ENCODE measurements at regions not wholly inside any gene's neighbourhood (a gene's known extent, or its start where the extent isn't known, plus 50 kb on each side); places are given as distances from the start of the nearest gene placed in this dataset.

- no peaks in the 10 kb centered on the region for H3K27me3 ChIP-seq
- no peak overlapping the region for H3K27ac ChIP-seq
- H3K4me3 ChIP-seq = no peak overlapping the region
- no peaks in the 10 kb centered on the region for H3K4me1 ChIP-seq
- no peak for TF ChIP-seq POLR2A (IDR thresholded peaks at IDR 0.05)
- H3K36me3 ChIP-seq = no peaks in the 10 kb centered on the region
- DNase-seq = no peak
- no peaks in the 10 kb centered on the region for H3K9me3 ChIP-seq
- intact Hi-C loops (cut with DNase I) = no loop called here
- ATAC-seq = no peak
Observed at GRCh38 chr7:93704217-93704616, 129.7 kb upstream of the CALCR start.

DNA sequence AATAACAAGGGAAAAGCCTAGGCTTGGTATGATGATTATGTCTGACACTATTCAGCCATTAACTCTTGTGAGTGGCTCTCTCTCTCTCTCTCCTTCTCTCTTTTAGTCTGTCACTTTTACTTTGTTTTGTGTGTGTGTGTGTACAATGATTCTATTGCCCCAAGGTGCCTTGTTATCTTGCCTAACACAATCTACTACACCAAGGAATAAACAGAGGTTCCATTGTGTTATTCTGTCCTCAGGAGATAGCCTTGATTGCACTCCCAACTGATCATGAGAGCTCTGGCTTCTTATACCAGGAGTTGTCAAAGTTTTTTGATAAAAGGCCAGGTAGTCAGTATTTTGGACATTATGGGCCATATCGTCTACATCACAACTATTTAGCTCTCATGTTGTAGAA, 123.4 kb upstream of the CALCR start:
- ATAC-seq (no peak), DNase-seq (no peak)
- no peak for TF ChIP-seq POLR2A (IDR thresholded peaks at IDR 0.05)
- TF ChIP-seq, protein P1, sequence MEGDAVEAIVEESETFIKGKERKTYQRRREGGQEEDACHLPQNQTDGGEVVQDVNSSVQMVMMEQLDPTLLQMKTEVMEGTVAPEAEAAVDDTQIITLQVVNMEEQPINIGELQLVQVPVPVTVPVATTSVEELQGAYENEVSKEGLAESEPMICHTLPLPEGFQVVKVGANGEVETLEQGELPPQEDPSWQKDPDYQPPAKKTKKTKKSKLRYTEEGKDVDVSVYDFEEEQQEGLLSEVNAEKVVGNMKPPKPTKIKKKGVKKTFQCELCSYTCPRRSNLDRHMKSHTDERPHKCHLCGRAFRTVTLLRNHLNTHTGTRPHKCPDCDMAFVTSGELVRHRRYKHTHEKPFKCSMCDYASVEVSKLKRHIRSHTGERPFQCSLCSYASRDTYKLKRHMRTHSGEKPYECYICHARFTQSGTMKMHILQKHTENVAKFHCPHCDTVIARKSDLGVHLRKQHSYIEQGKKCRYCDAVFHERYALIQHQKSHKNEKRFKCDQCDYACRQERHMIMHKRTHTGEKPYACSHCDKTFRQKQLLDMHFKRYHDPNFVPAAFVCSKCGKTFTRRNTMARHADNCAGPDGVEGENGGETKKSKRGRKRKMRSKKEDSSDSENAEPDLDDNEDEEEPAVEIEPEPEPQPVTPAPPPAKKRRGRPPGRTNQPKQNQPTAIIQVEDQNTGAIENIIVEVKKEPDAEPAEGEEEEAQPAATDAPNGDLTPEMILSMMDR (IDR thresholded peaks at IDR 0.05) = no peak
- intact Hi-C loops (cut with DNase I) = no loop called here
- Histone ChIP-seq H3K27ac (no peak overlapping the region), H3K36me3 (no peaks in the 10 kb centered on the region), H3K27me3 (no peaks in the 10 kb centered on the region), H3K9me3 (no peaks in the 10 kb centered on the region), H3K4me3 (no peak overlapping the region), H3K4me1 (no peaks in the 10 kb centered on the region)
- 79 to 90% (median 79%) methylated on average over 1 of the region's 1 CpG; no CpG with 5 or more reads in 1 of the 4 donors for WGBS, 4 donors

DNA sequence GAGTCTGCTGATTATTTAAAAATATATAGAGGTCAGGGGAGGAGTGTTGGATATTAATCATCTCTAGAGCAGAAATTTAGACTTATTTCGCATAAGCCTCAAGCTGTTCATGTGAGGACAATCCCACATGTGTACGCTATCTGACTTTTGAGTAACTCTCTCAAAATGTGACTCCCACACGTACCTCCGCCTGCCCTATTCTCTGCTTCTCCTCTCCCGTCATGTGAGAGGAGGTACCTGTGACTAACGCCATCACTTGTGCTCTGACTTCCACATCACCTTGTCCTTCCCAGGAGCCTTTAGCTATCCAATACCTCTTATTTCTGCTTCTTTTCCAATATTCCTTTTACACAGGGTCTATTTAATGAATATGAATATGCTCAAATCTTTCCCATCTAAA, 119.3 kb upstream of the CALCR start:
- intact Hi-C loops (cut with DNase I) = no loop called here

GRCh38 chr7:93690021-93690420, 115.5 kb upstream of the CALCR start:
- Histone ChIP-seq H3K27ac (no peak overlapping the region), H3K4me1 (no peaks in the 10 kb centered on the region), H3K36me3 (no peaks in the 10 kb centered on the region), H3K27me3 (no peaks in the 10 kb centered on the region), H3K9me3 (no peaks in the 10 kb centered on the region), H3K4me3 (no peak overlapping the region)
- TF ChIP-seq POLR2A (IDR thresholded peaks at IDR 0.05) = no peak
- TF ChIP-seq, protein P1 (IDR thresholded peaks at IDR 0.05) = no peak
- DNase-seq = no peak
- 74 to 96% (median 89%) methylated on average over 2 of the region's 2 CpGs for WGBS, 4 donors
- intact Hi-C loops (cut with DNase I) = no loop called here
- no peak for ATAC-seq

More for the DNA sequence above, 119.3 kb upstream of the CALCR start:
- ATAC-seq = no peak
- H3K27me3 ChIP-seq = no peaks in the 10 kb centered on the region
- no peaks in the 10 kb centered on the region for H3K9me3 ChIP-seq
- DNase-seq = no peak
- no peaks in the 10 kb centered on the region for H3K36me3 ChIP-seq
- no peak overlapping the region for H3K27ac ChIP-seq
- 84 to 91% (median 87%) methylated on average over 6 of the region's 6 CpGs for WGBS, 4 donors
- no peaks in the 10 kb centered on the region for H3K4me1 ChIP-seq
- H3K4me3 ChIP-seq = no peak overlapping the region
- TF ChIP-seq, protein P1 (IDR thresholded peaks at IDR 0.05) = no peak
- TF ChIP-seq POLR2A (IDR thresholded peaks at IDR 0.05) = no peak

- no peak for ATAC-seq
- Histone ChIP-seq H3K27me3 (no peaks in the 10 kb centered on the region), H3K9me3 (peaks cover 0 to 3% (median 0%) of the 10 kb centered on the region in 12 donors), H3K27ac (no peak overlapping the region), H3K4me1 (no peaks in the 10 kb centered on the region), H3K36me3 (no peaks in the 10 kb centered on the region), H3K4me3 (no peak overlapping the region)
- DNase-seq = no peak
- no peak for TF ChIP-seq POLR2A (IDR thresholded peaks at IDR 0.05)
- TF ChIP-seq, protein P1 (IDR thresholded peaks at IDR 0.05) = no peak
- intact Hi-C loops (cut with DNase I) = no loop called here
Observed at GRCh38 chr7:93678185-93678584, 103.7 kb upstream of the CALCR start.

All from heart left ventricle (tissue), 16 donors.